ENCODE measurements at regions not wholly inside any gene's neighbourhood (a gene's known extent, or its start where the extent isn't known, plus 50 kb on each side); places are given as distances from the start of the nearest gene placed in this dataset.

- no peak overlapping the region for H3K9ac ChIP-seq (ENCODE audit: low read length)
- no peak overlapping the region for H3K14ac ChIP-seq (ENCODE audit: low read length in 2 of 2)
Observed at GRCh38 chr2:147097747-147098146, 747.1 kb upstream of the ACVR2A start.

GRCh38 chr2:147096671-147097070 is 748.2 kb upstream of the ACVR2A start:
- H2AK5ac ChIP-seq (ENCODE audit: low read length, severe bottlenecking) = no peak overlapping the region
- H3K9ac ChIP-seq (ENCODE audit: low read length) = no peak overlapping the region
- H4K8ac ChIP-seq (ENCODE audit: low read length) = no peak overlapping the region
- no peak overlapping the region for H2BK15ac ChIP-seq (ENCODE audit: low read depth, poor library complexity, severe bottlenecking)
- no peak overlapping the region for H3K18ac ChIP-seq (ENCODE audit: low read depth in 1 of 2, low read length in 2 of 2)
- no peaks in the 10 kb centered on the region for H3K36me3 ChIP-seq (ENCODE audit: control insufficient read depth in 1 of 2, insufficient read depth in 2 of 2, low read depth in 1 of 2, low read length in 2 of 2)
- no peak overlapping the region for H3K4me3 ChIP-seq (ENCODE audit: insufficient read depth in 1 of 2, low read depth in 1 of 2, low read length in 2 of 2)
- H2AFZ ChIP-seq (ENCODE audit: low read depth, low read length) = no peak overlapping the region
- no peak overlapping the region for H2BK12ac ChIP-seq (ENCODE audit: low read length in 2 of 2)
- peaks cover 0 to 4% of the 10 kb centered on the region in 2 experiments for H3K27me3 ChIP-seq (ENCODE audit: control insufficient read depth in 1 of 2, insufficient read depth in 1 of 2, low read length in 2 of 2)
- no peak overlapping the region for H3K27ac ChIP-seq (ENCODE audit: low read length, poor library complexity, severe bottlenecking)
- H3K4me2 ChIP-seq (ENCODE audit: low read length, poor library complexity, severe bottlenecking) = no peak overlapping the region
- no peak for DNase-seq
- no peak overlapping the region for H2BK120ac ChIP-seq (ENCODE audit: low read depth, low read length)
- H3K9me3 ChIP-seq (ENCODE audit: control insufficient read depth, low read length) = no peaks in the 10 kb centered on the region
- no peaks in the 10 kb centered on the region for H3K4me1 ChIP-seq (ENCODE audit: control insufficient read depth, insufficient read depth, low read depth, low read length)
- H3K14ac ChIP-seq (ENCODE audit: low read length in 2 of 2) = no peak overlapping the region
- no peak overlapping the region for H2BK5ac ChIP-seq (ENCODE audit: low read depth, low read length, poor library complexity, severe bottlenecking)
- no peak overlapping the region for H3K23ac ChIP-seq (ENCODE audit: low read length in 2 of 2)
- H3K79me1 ChIP-seq (replicated peaks; ENCODE audit: low read length, poor library complexity, severe bottlenecking) = no peaks in the 10 kb centered on the region
- no peak overlapping the region for H3K4ac ChIP-seq (ENCODE audit: low read depth in 1 of 2, low read length in 2 of 2)
- H4K91ac ChIP-seq (ENCODE audit: low read length) = no peak overlapping the region

More at GRCh38 chr2:147097747-147098146, 747.1 kb upstream of the ACVR2A start:
- Histone ChIP-seq H3K4me2 (ENCODE audit: low read length, poor library complexity, severe bottlenecking) (no peak overlapping the region), H3K4ac (ENCODE audit: low read depth in 1 of 2, low read length in 2 of 2) (no peak overlapping the region), H3K9me3 (ENCODE audit: control insufficient read depth, low read length) (no peaks in the 10 kb centered on the region), H4K8ac (ENCODE audit: low read length) (no peak overlapping the region), H3K27ac (ENCODE audit: low read length, poor library complexity, severe bottlenecking) (no peak overlapping the region), H4K91ac (ENCODE audit: low read length) (no peak overlapping the region), H3K79me1 (replicated peaks; ENCODE audit: low read length, poor library complexity, severe bottlenecking) (no peaks in the 10 kb centered on the region), H2BK5ac (ENCODE audit: low read depth, low read length, poor library complexity, severe bottlenecking) (no peak overlapping the region), H2BK12ac (ENCODE audit: low read length in 2 of 2) (no peak overlapping the region), H2BK120ac (ENCODE audit: low read depth, low read length) (no peak overlapping the region), H2AFZ (ENCODE audit: low read depth, low read length) (no peak overlapping the region), H3K36me3 (ENCODE audit: control insufficient read depth in 1 of 2, insufficient read depth in 2 of 2, low read depth in 1 of 2, low read length in 2 of 2) (no peaks in the 10 kb centered on the region), H3K23ac (ENCODE audit: low read length in 2 of 2) (no peak overlapping the region), H2BK15ac (ENCODE audit: low read depth, poor library complexity, severe bottlenecking) (no peak overlapping the region), H3K18ac (ENCODE audit: low read depth in 1 of 2, low read length in 2 of 2) (no peak overlapping the region), H3K27me3 (ENCODE audit: control insufficient read depth in 1 of 2, insufficient read depth in 1 of 2, low read length in 2 of 2) (peaks cover 0 to 4% of the 10 kb centered on the region in 2 experiments), H3K4me3 (ENCODE audit: insufficient read depth in 1 of 2, low read depth in 1 of 2, low read length in 2 of 2) (no peak overlapping the region), H3K4me1 (ENCODE audit: control insufficient read depth, insufficient read depth, low read depth, low read length) (no peaks in the 10 kb centered on the region), H2AK5ac (ENCODE audit: low read length, severe bottlenecking) (no peak overlapping the region)
- DNase-seq = no peak

GRCh38 chr2:147095376-147095775 is 749.5 kb upstream of the ACVR2A start:
- Histone ChIP-seq H3K14ac (ENCODE audit: low read length in 2 of 2) (no peak overlapping the region), H2BK15ac (ENCODE audit: low read depth, poor library complexity, severe bottlenecking) (no peak overlapping the region), H4K91ac (ENCODE audit: low read length) (no peak overlapping the region), H3K27ac (ENCODE audit: low read length, poor library complexity, severe bottlenecking) (no peak overlapping the region), H3K18ac (ENCODE audit: low read depth in 1 of 2, low read length in 2 of 2) (no peak overlapping the region), H3K4ac (ENCODE audit: low read depth in 1 of 2, low read length in 2 of 2) (no peak overlapping the region), H4K8ac (ENCODE audit: low read length) (no peak overlapping the region), H2BK120ac (ENCODE audit: low read depth, low read length) (no peak overlapping the region), H3K4me1 (ENCODE audit: control insufficient read depth, insufficient read depth, low read depth, low read length) (no peaks in the 10 kb centered on the region), H3K79me1 (replicated peaks; ENCODE audit: low read length, poor library complexity, severe bottlenecking) (no peaks in the 10 kb centered on the region), H3K23ac (ENCODE audit: low read length in 2 of 2) (no peak overlapping the region), H2BK5ac (ENCODE audit: low read depth, low read length, poor library complexity, severe bottlenecking) (no peak overlapping the region), H3K4me3 (ENCODE audit: insufficient read depth in 1 of 2, low read depth in 1 of 2, low read length in 2 of 2) (no peak overlapping the region), H2AFZ (ENCODE audit: low read depth, low read length) (no peak overlapping the region), H3K36me3 (ENCODE audit: control insufficient read depth in 1 of 2, insufficient read depth in 2 of 2, low read depth in 1 of 2, low read length in 2 of 2) (no peaks in the 10 kb centered on the region), H2BK12ac (ENCODE audit: low read length in 2 of 2) (no peak overlapping the region), H3K27me3 (ENCODE audit: control insufficient read depth in 1 of 2, insufficient read depth in 1 of 2, low read length in 2 of 2) (peaks cover 0 to 4% of the 10 kb centered on the region in 2 experiments), H3K9ac (ENCODE audit: low read length) (no peak overlapping the region), H2AK5ac (ENCODE audit: low read length, severe bottlenecking) (no peak overlapping the region), H3K9me3 (ENCODE audit: control insufficient read depth, low read length) (no peaks in the 10 kb centered on the region), H3K4me2 (ENCODE audit: low read length, poor library complexity, severe bottlenecking) (no peak overlapping the region)
- DNase-seq = no peak
- WGBS = 90% methylated on average over 2 of the region's 2 CpGs

- Histone ChIP-seq H3K4me1 (ENCODE audit: control insufficient read depth, insufficient read depth, low read depth, low read length) (no peaks in the 10 kb centered on the region), H3K4me2 (ENCODE audit: low read length, poor library complexity, severe bottlenecking) (no peak overlapping the region), H3K79me1 (replicated peaks; ENCODE audit: low read length, poor library complexity, severe bottlenecking) (no peaks in the 10 kb centered on the region), H4K8ac (ENCODE audit: low read length) (no peak overlapping the region), H3K4ac (ENCODE audit: low read depth in 1 of 2, low read length in 2 of 2) (no peak overlapping the region), H3K36me3 (ENCODE audit: control insufficient read depth in 1 of 2, insufficient read depth in 2 of 2, low read depth in 1 of 2, low read length in 2 of 2) (no peaks in the 10 kb centered on the region), H3K27ac (ENCODE audit: low read length, poor library complexity, severe bottlenecking) (no peak overlapping the region), H3K4me3 (ENCODE audit: insufficient read depth in 1 of 2, low read depth in 1 of 2, low read length in 2 of 2) (no peak overlapping the region), H3K23ac (ENCODE audit: low read length in 2 of 2) (no peak overlapping the region), H4K91ac (ENCODE audit: low read length) (no peak overlapping the region), H2AFZ (ENCODE audit: low read depth, low read length) (no peak overlapping the region), H3K27me3 (ENCODE audit: control insufficient read depth in 1 of 2, insufficient read depth in 1 of 2, low read length in 2 of 2) (peaks cover 0 to 4% of the 10 kb centered on the region in 2 experiments), H2BK15ac (ENCODE audit: low read depth, poor library complexity, severe bottlenecking) (no peak overlapping the region), H2BK5ac (ENCODE audit: low read depth, low read length, poor library complexity, severe bottlenecking) (no peak overlapping the region), H3K9me3 (ENCODE audit: control insufficient read depth, low read length) (no peaks in the 10 kb centered on the region), H3K9ac (ENCODE audit: low read length) (no peak overlapping the region), H2AK5ac (ENCODE audit: low read length, severe bottlenecking) (no peak overlapping the region), H3K14ac (ENCODE audit: low read length in 2 of 2) (no peak overlapping the region), H3K18ac (ENCODE audit: low read depth in 1 of 2, low read length in 2 of 2) (no peak overlapping the region), H2BK120ac (ENCODE audit: low read depth, low read length) (no peak overlapping the region), H2BK12ac (ENCODE audit: low read length in 2 of 2) (no peak overlapping the region)
- no peak for DNase-seq
- 50% methylated on average over 3 of the region's 4 CpGs for WGBS
Observed at GRCh38 chr2:147094077-147094476, 750.8 kb upstream of the ACVR2A start.
